ENCODE measurements at regions not wholly inside any gene's neighbourhood (a gene's known extent, or its start where the extent isn't known, plus 50 kb on each side); places are given as distances from the start of the nearest gene placed in this dataset.
A peak's percentile ranks its signal among the peaks of the same experiment; 100 is the strongest.

DNA sequence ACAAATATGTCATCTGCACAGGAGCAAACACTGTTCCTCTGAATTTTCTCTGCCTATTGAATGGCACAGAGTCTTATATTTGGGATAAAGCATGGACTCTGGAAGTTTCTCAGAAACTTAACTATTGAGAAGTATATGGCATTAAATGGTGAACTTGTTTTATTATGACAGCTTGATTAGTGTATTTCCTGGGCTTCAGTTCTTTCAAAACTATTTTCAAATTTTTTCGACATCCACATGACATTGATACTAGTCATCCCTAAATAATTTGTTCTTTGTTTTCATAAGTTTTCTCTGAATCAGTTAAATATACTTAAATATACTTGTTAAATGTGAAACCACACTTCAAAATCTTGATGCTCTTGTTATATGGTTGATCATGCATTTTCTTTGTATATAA is 144.0 kb upstream of the TSHZ2 start:
- DNase-seq (ENCODE audit: low read depth): peak; percentile 31
- H3K4me3 ChIP-seq (ENCODE audit: control insufficient read depth, low read depth, low read length): no peak overlapping the region
- TF ChIP-seq, protein P1, sequence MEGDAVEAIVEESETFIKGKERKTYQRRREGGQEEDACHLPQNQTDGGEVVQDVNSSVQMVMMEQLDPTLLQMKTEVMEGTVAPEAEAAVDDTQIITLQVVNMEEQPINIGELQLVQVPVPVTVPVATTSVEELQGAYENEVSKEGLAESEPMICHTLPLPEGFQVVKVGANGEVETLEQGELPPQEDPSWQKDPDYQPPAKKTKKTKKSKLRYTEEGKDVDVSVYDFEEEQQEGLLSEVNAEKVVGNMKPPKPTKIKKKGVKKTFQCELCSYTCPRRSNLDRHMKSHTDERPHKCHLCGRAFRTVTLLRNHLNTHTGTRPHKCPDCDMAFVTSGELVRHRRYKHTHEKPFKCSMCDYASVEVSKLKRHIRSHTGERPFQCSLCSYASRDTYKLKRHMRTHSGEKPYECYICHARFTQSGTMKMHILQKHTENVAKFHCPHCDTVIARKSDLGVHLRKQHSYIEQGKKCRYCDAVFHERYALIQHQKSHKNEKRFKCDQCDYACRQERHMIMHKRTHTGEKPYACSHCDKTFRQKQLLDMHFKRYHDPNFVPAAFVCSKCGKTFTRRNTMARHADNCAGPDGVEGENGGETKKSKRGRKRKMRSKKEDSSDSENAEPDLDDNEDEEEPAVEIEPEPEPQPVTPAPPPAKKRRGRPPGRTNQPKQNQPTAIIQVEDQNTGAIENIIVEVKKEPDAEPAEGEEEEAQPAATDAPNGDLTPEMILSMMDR (conservative IDR thresholded peaks at IDR 0.05; ENCODE audit: control insufficient read depth, insufficient read depth, low read depth, low read length): no peak

DNA sequence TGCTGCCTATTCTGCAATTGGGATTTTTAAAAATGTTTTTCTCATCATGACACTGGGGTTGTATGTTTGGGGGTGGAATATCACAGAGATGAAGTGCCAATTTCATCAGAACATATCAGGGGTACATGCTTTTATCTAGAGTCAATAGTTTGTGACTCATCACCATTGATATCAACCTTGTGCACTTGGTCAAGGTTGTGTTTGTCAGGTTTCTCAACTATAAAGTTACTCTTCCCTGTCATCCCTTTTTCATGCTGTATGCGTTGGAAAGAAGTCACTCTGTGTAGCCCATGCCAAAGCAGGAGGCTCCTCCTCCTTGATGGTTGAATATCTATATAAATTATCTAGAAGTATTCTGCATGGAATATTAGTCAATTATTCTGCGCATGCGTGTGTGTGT is 145.4 kb upstream of the TSHZ2 start:
- no peak for DNase-seq (ENCODE audit: low read depth)
- TF ChIP-seq, protein P1 (conservative IDR thresholded peaks at IDR 0.05; ENCODE audit: control insufficient read depth, insufficient read depth, low read depth, low read length): no peak
- no peak overlapping the region for H3K4me3 ChIP-seq (ENCODE audit: control insufficient read depth, low read depth, low read length)

DNA sequence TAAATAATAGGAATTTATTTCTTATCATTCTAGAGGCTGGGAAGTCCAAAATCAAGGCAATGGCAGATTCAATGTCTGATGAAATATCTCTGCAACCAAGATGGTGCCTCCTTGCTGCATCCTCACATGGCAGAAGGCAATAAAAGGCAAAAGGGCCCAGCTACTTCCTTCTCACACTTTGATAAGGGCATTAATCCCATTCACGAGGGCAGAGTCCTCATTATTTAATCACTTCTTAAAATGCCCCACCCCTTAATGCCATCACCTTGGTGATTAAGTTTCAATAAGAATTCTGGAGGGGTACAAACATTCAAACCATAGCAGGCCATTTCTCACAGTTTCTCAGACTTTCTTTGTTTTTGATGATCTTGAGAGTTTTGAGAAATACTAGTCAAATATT is 145.8 kb upstream of the TSHZ2 start:
- TF ChIP-seq, protein P1 (conservative IDR thresholded peaks at IDR 0.05; ENCODE audit: control insufficient read depth, insufficient read depth, low read depth, low read length): no peak
- DNase-seq (ENCODE audit: low read depth): no peak
- H3K4me3 ChIP-seq (ENCODE audit: control insufficient read depth, low read depth, low read length): no peak overlapping the region

DNA sequence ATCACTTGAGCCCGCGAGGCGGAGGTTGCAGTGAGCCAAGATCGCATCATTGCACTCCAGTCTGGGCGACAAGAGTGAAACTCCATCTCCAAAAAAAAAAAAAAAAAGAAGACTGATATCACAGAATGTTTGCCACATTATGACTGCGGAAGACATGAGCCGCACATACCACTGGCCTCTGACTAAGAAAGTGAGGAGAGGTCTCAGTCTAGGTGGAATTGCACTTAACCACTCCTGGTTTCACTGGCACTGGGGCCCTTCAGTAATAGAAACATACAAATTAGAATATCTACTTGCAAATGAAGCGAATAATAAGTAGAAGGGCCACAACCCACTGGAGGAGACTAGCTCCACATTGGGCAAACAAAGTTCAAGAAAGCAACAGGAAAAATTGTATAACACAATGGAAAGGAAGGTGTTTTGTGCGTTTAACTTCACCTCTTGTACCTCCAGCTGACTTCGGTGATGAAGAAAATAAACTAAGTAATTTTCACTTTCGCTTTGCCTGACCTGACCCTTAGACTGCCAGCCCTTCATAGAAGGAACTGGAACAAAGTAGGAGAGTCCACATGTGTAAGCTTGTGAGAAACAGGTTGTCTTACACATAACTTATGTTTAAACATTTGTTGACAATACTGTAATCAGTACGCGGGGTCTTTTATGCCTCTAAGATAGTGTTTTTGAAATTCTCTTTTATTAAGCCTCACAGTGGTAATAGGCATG is 147.5 kb upstream of the TSHZ2 start:
- no peak for DNase-seq (ENCODE audit: low read depth)
- TF ChIP-seq, protein P1 (conservative IDR thresholded peaks at IDR 0.05; ENCODE audit: control insufficient read depth, insufficient read depth, low read depth, low read length): no peak
- H3K4me3 ChIP-seq (ENCODE audit: control insufficient read depth, low read depth, low read length): no peak overlapping the region

GRCh38 chr20:52823303-52823702 is 148.9 kb upstream of the TSHZ2 start:
- DNase-seq (ENCODE audit: low read depth): no peak
- H3K4me3 ChIP-seq (ENCODE audit: control insufficient read depth, low read depth, low read length): no peak overlapping the region
- TF ChIP-seq, protein P1 (conservative IDR thresholded peaks at IDR 0.05; ENCODE audit: control insufficient read depth, insufficient read depth, low read depth, low read length): no peak

DNA sequence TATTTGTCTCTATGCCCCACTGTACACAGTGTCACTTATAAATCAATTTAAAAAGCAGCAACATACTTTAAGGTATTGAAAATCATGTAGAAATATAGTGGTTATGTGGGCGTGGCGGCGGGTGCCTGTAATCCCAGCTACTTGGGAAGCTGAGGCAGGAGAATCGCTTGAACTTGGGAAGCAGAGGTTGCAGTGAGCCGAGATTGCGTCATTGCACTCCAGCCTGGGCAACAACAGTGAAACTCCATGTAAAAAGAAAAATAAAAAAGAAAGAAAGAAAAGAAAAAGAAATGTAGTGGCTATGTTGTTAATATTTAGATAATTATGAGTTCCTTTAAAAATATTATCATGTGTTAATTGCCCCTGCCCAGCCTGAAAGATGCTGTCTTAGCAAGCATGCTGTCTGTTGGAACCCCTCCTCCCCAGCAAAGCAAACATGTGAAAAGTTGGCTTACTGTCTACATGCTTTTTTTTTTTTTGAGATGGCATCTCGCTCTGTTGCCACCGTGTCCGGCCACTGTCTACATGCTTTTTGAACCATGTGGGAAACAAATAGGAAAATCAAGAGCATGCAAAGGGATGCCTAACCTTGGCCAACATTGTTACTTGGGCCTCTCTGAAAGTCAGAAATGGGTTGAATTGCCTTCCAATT is 151.4 kb upstream of the TSHZ2 start:
- TF ChIP-seq, protein P1 (conservative IDR thresholded peaks at IDR 0.05; ENCODE audit: control insufficient read depth, insufficient read depth, low read depth, low read length): no peak
- no peak for DNase-seq (ENCODE audit: low read depth)
- no peak overlapping the region for H3K4me3 ChIP-seq (ENCODE audit: control insufficient read depth, low read depth, low read length)
